GM12892 (cell line): ENCODE measurements at regions not wholly inside any gene's neighbourhood (a gene's known extent, or its start where the extent isn't known, plus 50 kb on each side); places are given as distances from the start of the nearest gene placed in this dataset.

Source experiments
- POLR2A ChIP-seq: IDR thresholded peaks from 2 replicates; pipeline ENCODE4 v1.6.1; 2011; ENCODE audit warnings: low read depth, low read length, control low read depth
- POLR2AphosphoS5 ChIP-seq: IDR thresholded peaks from 2 replicates; pipeline ENCODE4 v1.6.1; 2011; ENCODE audit warnings: low read depth, low read length, control low read depth
- TAF1 ChIP-seq: IDR thresholded peaks from 2 replicates; pipeline ENCODE4 v1.6.1; 2011; ENCODE audit warnings: low read depth, mild to moderate bottlenecking, control low read depth, low read length, borderline replicate concordance

GRCh38 chr19:57026476-57026875 is 93.3 kb upstream of the USP29 start:
- TF ChIP-seq POLR2A: no peak
- no peak for TF ChIP-seq POLR2AphosphoS5
- no peak for TF ChIP-seq TAF1
